GM18868 (cell line): ENCODE measurements at regions not wholly inside any gene's neighbourhood (a gene's known extent, or its start where the extent isn't known, plus 50 kb on each side); places are given as distances from the start of the nearest gene placed in this dataset.

ENCODE experiments used
- ATAC-seq: cut with Tn5 transposase; IDR thresholded peaks from one replicate; pipeline ENCODE4 v1.9.1; 2021; ENCODE audit warnings: mild to moderate bottlenecking, moderate library complexity; ENCODE audit not compliant: unreplicated experiment

GRCh38 chr2:43129676-43130547 is 96.5 kb downstream of the ZFP36L2 start:
- ATAC-seq: no peak

GRCh38 chr2:43128559-43128955 is 97.8 kb downstream of the ZFP36L2 start:
- ATAC-seq: no peak

GRCh38 chr2:43127941-43128558 is 98.4 kb downstream of the ZFP36L2 start:
- no peak for ATAC-seq

GRCh38 chr2:43127208-43127940 is 99.0 kb downstream of the ZFP36L2 start:
- ATAC-seq: no peak

GRCh38 chr2:43126817-43127207 is 99.6 kb downstream of the ZFP36L2 start:
- no peak for ATAC-seq

- no peak for ATAC-seq
Observed at GRCh38 chr2:43125090-43125998, 101.1 kb downstream of the ZFP36L2 start.

- ATAC-seq: no peak
Observed at GRCh38 chr2:43124687-43125057, 101.7 kb downstream of the ZFP36L2 start.

- no peak for ATAC-seq
Observed at GRCh38 chr2:43123981-43124686, 102.3 kb downstream of the ZFP36L2 start.

- no peak for ATAC-seq
Observed at GRCh38 chr2:43123486-43123885, 102.9 kb downstream of the ZFP36L2 start.

- no peak for ATAC-seq
Observed at GRCh38 chr2:43123028-43123427, 103.4 kb downstream of the ZFP36L2 start.

- no peak for ATAC-seq
Observed at GRCh38 chr2:43121580-43122314, 104.7 kb downstream of the ZFP36L2 start.

GRCh38 chr2:43119303-43119702 is 107.1 kb downstream of the ZFP36L2 start:
- ATAC-seq: no peak

- no peak for ATAC-seq
Observed at GRCh38 chr2:43117521-43118143, 108.8 kb downstream of the ZFP36L2 start.

GRCh38 chr2:43116988-43117387 is 109.4 kb downstream of the ZFP36L2 start:
- no peak for ATAC-seq

GRCh38 chr2:43115881-43116280 is 110.5 kb downstream of the ZFP36L2 start:
- no peak for ATAC-seq

- ATAC-seq: no peak
Observed at GRCh38 chr2:43114210-43114609, 112.2 kb downstream of the ZFP36L2 start.

GRCh38 chr2:43111788-43112554 is 114.4 kb downstream of the ZFP36L2 start:
- ATAC-seq: no peak

GRCh38 chr2:43110442-43110871 is 115.9 kb downstream of the ZFP36L2 start:
- no peak for ATAC-seq
